Natural killer cell treated with Interleukin-12 subunit alpha and Interleukin-12 subunit beta and Interleukin-15 and Interleukin-18, amount 100 ng/mL, for 72 hours (primary cell): ENCODE measurements at regions not wholly inside any gene's neighbourhood (a gene's known extent, or its start where the extent isn't known, plus 50 kb on each side); places are given as distances from the start of the nearest gene placed in this dataset.
"Not testable (repeated sequence)": the region's sequence is repeated elsewhere in the genome, so short reads cannot be mapped to it uniquely, and the experiment has no call there.

Experiments
- ATAC-seq, 2 donors: fragments of 150-1000 bp; cut with Tn5 transposase in 1 of 2; sonication (Bioruptor Pico), chemical (Tn5 transposase) in 1 of 2; 2 replicates each; pipeline ENCODE4 v1.10.0; 2021
- DNase-seq: peaks from one replicate; pipeline ENCODE4 v3.0.0; 2022; ENCODE audit warnings: low spot score
- H3K27ac Mint-ChIP-seq, 2 donors: 1 replicate in 1 of 2; 2 replicates in 1 of 2; pipeline ENCODE4 v1.8.0; 2022; ENCODE audit warnings: mixed read lengths in 2 of 2, mild to moderate bottlenecking in 1 of 2, moderate library complexity in 1 of 2
- H3K27me3 Mint-ChIP-seq, 2 donors: 1 replicate in 1 of 2; 2 replicates in 1 of 2; pipeline ENCODE4 v1.8.0; 2022; ENCODE audit warnings: mixed read lengths in 2 of 2
- H3K36me3 Mint-ChIP-seq: one replicate; pipeline ENCODE4 v1.8.0; 2022; ENCODE audit warnings: mixed read lengths
- H3K4me1 Mint-ChIP-seq, 2 donors: 1 replicate in 1 of 2; 2 replicates in 1 of 2; pipeline ENCODE4 v1.8.0; 2022; ENCODE audit warnings: low read depth in 2 of 2, mixed read lengths in 2 of 2, mild to moderate bottlenecking in 1 of 2
- H3K4me3 Mint-ChIP-seq: one replicate; pipeline ENCODE4 v1.8.0; 2022; ENCODE audit warnings: mixed read lengths
- H3K9me3 Mint-ChIP-seq: 2 replicates; pipeline ENCODE4 v1.8.0; 2022; ENCODE audit warnings: mixed read lengths

DNA sequence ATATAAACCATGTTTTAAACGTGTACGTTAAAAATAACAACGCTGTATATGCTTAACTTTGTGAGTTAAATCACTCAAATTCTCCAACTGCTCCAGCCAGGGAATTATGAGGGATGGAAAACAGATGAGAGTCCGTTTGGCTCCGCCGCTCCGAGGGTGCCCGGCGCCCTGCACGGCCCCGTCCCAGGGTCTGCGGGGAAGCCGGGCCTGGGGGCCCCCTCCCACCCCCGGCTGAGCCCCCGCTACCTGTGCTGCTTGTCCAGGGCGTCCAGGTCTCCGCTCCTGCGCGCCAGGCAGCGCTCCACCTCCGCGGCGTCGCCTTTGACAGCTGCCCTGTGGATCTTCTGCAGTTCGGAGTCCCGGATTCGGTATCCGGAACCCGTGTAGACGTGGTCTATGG is 415.5 kb downstream of the FOXD4L4 start:
- H3K4me3 Mint-ChIP-seq, H3K27ac Mint-ChIP-seq, DNase-seq, ATAC-seq, H3K36me3 Mint-ChIP-seq, H3K27me3 Mint-ChIP-seq, H3K4me1 Mint-ChIP-seq, H3K9me3 Mint-ChIP-seq: not testable (repeated sequence)

DNA sequence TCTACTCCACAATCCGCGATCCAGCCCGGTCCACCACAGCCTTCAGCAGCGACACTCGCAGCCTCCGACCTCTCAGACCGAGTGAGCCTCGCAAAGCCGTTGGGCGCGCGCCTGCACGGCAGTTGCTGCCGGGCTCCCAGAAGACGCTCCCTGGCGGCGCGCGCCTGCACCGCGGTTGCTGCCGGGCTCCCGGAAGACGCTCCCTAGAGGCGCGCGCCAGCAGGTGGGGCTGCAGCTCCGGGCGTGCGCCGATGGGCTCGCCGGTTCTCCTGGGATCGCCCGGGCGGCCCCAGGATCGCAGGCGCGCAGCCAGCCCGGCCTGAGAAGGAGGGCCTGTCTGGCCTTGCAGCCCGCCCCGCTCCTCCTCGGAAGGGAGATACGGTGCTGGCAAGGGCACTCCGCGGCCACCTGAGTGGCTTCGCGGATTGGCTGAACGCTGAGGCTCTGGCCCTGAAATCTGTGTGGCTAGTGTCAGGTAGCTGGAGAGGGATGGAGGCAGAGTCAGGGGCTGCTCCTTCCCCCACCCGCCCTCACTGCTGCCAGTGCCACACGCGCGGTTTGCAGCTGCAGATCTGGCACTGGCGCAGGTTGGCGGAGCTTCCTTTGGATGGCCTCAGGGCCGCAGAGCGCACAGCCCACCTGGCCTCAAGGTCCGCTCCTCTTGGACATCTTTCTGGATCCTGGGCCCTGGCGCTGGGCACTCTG is 416.2 kb downstream of the FOXD4L4 start:
- H3K36me3 Mint-ChIP-seq, H3K27me3 Mint-ChIP-seq, H3K9me3 Mint-ChIP-seq, H3K4me1 Mint-ChIP-seq, DNase-seq, H3K27ac Mint-ChIP-seq, H3K4me3 Mint-ChIP-seq: not testable (repeated sequence)
- peak; percentile 68 to 79 for ATAC-seq

DNA sequence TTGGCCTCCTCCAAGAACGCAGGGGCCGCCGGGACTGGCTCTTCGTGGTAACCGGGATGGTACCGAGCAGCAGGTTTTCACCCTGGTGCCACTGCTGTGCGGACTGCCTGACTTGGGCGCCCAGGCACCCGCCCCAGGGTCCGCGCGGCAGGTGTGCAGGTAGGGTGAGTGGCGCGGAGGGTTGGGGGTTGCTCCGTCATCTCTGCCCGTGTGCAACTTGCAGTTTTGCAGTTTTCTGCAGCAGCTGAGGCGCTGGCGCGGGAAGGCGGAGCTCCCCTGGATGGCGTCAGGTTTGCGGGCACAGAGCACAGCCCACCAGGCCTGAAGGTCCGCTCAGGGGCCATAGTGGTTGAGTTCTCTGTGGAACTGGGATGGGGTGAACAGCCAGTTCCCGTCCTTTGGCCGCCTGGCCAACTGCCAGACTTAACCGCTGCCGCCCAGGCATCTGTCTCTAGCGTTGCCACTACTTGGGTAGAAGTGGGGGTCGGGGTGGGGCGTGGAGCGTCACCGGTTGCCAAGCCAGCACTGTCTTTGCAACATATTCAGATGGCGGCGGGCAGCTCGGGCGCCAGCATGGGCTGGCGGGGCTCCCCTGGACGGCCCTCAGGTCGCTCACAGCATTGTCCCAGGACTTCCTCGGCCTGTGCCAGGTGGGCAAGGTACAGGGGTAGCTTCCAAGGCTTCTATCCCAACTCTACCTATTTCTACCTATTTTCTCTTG is 417.2 kb downstream of the FOXD4L4 start:
- H3K4me3 Mint-ChIP-seq, H3K36me3 Mint-ChIP-seq, H3K9me3 Mint-ChIP-seq, H3K27me3 Mint-ChIP-seq, DNase-seq, H3K4me1 Mint-ChIP-seq, ATAC-seq, H3K27ac Mint-ChIP-seq: not testable (repeated sequence)

DNA sequence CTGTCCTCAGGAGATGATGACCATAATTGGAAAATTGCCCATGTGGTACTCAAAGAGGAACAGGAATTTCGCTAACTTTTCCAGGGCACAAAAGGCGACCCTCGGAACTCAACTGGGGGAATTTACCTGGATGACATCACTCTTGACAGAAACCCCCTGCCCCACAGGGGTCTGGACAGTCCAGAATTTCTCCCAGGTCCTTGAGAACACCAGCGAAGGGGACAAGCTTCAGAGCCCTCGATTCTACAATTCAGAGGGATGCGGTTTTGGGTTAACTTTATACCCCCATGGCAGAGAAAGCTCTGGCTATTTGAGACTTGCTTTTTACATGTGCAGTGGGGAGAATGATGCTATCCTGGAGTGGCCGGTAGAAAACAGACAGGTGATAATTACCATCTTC is 445.4 kb downstream of the FOXD4L4 start:
- not testable (repeated sequence) for H3K27ac Mint-ChIP-seq, H3K9me3 Mint-ChIP-seq, DNase-seq, H3K4me1 Mint-ChIP-seq, ATAC-seq, H3K4me3 Mint-ChIP-seq, H3K36me3 Mint-ChIP-seq, H3K27me3 Mint-ChIP-seq

DNA sequence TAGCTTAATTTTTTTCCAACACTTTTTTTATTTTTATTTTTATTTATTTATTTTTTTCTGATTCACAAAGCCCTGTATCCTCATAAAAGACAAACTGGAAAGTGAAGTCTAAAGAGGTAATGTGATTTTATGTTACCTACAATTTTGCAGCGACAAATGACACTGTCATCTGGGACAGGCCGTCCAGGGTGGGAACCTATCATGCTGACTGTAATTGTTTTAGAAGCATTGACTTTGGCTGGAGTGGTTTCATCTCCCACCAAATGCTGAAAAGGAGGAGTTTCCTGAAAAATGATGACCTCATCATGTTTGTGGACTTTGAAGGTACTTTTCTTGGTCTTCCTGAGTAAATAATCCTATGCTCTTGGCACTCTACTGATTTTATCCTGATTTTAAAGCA is 446.7 kb downstream of the FOXD4L4 start:
- H3K27me3 Mint-ChIP-seq, H3K9me3 Mint-ChIP-seq, H3K4me3 Mint-ChIP-seq, ATAC-seq, H3K27ac Mint-ChIP-seq, H3K36me3 Mint-ChIP-seq, H3K4me1 Mint-ChIP-seq, DNase-seq: not testable (repeated sequence)

DNA sequence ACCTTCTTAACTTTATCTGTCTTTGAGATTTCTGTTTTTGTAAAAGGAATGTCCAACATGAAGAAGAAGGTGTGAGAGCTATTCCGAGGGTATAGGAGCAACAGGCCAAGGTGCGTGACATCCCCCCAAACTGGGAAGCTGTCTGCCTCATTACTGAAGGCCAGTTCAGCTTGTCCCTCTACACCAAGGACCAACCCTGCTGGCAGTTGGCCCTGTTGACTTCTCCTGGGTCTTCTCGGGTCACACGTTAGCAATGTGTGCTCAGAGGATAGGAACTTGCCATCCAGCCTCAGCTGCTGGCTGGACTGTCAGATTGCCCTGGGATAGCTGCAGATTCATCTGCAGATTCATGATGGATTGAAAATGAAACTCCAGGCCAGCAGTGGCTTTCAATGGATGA is 460.3 kb downstream of the FOXD4L4 start:
- not testable (repeated sequence) for ATAC-seq, H3K4me1 Mint-ChIP-seq, H3K9me3 Mint-ChIP-seq, H3K27ac Mint-ChIP-seq, H3K36me3 Mint-ChIP-seq, H3K4me3 Mint-ChIP-seq, DNase-seq, H3K27me3 Mint-ChIP-seq

DNA sequence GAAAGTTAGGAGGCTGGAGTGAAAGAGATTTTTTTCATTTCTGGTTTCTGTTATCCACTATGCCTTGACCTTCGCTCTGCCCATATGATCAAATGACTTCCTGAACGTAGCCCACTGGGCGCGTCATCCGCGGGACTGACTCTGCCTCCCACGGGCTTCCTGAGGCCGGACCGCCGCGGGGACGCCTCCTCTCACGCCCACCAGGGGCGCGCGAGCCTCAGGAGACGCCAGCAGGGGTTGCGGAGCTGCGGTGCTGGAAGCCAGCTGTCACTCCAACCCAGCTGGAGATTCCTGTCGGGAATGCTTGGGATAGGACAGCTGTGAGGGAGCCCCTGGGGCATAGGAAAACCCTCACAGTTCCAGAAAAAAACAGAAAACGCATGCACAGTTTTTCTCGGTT is 461.5 kb downstream of the FOXD4L4 start:
- ATAC-seq = peak; percentile 13 to 28
- not testable (repeated sequence) for H3K4me3 Mint-ChIP-seq, H3K27me3 Mint-ChIP-seq, DNase-seq, H3K27ac Mint-ChIP-seq, H3K9me3 Mint-ChIP-seq, H3K4me1 Mint-ChIP-seq, H3K36me3 Mint-ChIP-seq

DNA sequence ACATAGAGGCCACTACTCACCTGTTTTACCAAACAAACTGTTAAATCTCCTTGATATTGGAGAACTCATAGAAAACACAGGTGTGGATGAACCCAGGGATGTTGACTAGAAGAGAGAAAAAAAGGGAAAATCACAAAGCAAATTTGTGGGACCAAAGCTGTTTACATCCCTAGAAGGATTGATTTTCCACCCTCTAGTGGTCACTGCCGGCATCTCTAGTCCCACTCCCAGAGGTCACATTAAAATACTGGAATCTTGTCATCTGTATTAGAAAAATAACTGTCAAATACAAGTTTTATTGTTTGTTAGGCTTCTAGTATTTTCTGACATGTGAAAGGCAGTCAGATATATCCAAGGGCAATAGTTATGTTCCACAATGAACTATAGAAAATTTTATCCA is 469.7 kb downstream of the FOXD4L4 start:
- H3K27ac Mint-ChIP-seq, H3K36me3 Mint-ChIP-seq, H3K4me3 Mint-ChIP-seq, H3K27me3 Mint-ChIP-seq, DNase-seq, H3K9me3 Mint-ChIP-seq, H3K4me1 Mint-ChIP-seq, ATAC-seq: not testable (repeated sequence)

DNA sequence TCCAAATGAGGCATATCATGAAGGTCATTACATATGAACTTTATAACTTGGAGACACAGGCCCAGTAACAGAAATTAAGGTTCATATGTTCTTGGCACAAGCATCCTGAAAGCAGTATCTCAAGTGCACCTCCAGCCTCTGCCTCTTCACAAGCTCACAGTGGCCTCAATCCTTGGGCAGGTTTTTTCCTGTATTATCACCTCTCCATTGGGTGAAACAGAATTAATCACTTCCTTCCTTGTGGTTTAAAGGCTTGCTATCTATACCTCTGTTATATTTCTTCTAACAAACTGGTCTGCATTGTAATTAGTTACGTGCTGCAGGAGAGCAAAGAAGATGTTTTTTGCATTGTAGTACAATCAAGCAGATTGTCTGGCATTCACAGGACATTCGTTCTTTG is 471.0 kb downstream of the FOXD4L4 start:
- not testable (repeated sequence) for H3K4me3 Mint-ChIP-seq, H3K4me1 Mint-ChIP-seq, H3K36me3 Mint-ChIP-seq, H3K27me3 Mint-ChIP-seq, DNase-seq, H3K27ac Mint-ChIP-seq, H3K9me3 Mint-ChIP-seq, ATAC-seq

DNA sequence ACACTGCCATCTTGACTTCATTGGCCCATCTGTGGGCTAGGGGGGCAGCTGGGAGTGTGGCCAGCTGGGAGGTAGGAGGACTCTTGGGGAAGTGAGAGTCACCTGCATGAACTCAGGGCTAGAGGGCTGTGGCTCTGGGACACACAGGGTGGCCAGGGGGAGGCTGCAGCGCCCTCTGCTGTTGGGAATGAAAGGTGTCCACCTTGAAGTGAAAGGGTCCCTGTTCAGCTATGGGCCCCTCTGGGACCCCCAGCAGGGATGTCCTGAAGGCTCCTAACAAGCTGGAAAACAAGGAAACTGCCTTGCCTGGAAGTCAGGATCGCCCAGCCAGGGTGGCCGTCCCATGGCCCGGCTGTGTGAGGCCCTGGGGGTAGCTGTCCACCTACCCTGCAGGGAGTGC is 507.8 kb downstream of the FOXD4L4 start:
- not testable (repeated sequence) for H3K4me1 Mint-ChIP-seq, H3K27ac Mint-ChIP-seq, ATAC-seq, H3K4me3 Mint-ChIP-seq, H3K9me3 Mint-ChIP-seq, H3K27me3 Mint-ChIP-seq, H3K36me3 Mint-ChIP-seq, DNase-seq

DNA sequence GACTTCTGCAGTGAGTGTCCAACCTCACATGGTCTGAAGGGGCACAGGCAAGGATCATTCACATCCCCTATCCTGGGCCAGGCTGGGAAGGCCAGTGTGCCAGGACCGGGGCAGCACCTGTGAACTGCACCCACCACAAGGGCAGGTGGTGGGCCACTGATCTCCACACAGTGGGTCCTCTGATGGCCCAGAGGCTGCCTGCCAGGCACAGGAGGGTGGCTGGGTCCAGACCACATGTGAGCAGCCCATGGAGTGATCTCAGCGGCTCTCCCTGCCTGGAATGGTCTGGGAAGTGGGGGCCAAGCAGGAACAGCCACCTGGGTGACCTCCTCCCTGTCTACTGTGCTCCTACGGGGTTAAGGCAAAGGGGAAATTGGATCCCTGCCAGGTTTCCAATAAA is 508.5 kb downstream of the FOXD4L4 start:
- not testable (repeated sequence) for H3K4me3 Mint-ChIP-seq, DNase-seq, ATAC-seq, H3K27ac Mint-ChIP-seq, H3K4me1 Mint-ChIP-seq, H3K36me3 Mint-ChIP-seq, H3K27me3 Mint-ChIP-seq, H3K9me3 Mint-ChIP-seq

DNA sequence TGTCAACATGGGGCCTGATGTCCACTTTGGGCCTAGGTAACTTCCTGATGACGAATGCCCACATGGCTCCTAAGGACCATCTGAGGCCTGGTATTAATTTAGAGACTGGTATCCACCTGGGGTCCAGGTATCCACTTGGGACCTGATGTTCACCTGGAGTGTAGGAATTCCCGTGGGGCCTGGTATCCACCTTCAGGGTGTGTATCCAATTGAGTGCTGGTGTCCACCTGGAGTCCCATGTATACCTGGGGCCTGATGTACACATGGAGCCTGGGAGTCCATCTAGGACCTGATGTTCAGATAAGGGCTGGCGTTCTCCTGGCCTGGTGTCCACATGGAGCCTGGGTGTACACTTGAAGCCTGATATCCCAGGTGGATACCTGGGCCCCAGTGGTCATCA is 520.6 kb downstream of the FOXD4L4 start:
- ATAC-seq, H3K36me3 Mint-ChIP-seq, DNase-seq, H3K4me3 Mint-ChIP-seq, H3K27ac Mint-ChIP-seq, H3K27me3 Mint-ChIP-seq, H3K4me1 Mint-ChIP-seq, H3K9me3 Mint-ChIP-seq: not testable (repeated sequence)

DNA sequence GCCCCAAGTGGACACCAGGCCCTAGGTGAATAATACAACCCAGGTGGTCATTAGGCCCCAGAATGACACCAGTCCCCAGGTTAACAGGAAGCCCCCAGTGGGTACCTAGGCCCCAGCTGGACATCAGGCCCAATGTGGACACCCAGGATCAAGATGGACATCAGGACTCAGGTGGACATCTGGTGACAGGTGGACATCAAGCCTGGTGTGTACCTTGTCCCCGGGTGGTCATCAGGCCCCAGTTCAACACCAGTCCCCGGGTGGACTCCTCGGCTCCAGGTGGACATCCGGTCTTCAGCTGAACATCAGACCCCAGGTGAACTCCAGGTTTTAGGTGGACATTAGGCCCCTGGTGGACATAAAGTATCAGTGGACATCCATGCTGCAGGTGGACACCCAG is 524.6 kb downstream of the FOXD4L4 start:
- DNase-seq, H3K9me3 Mint-ChIP-seq, ATAC-seq, H3K4me1 Mint-ChIP-seq, H3K36me3 Mint-ChIP-seq, H3K4me3 Mint-ChIP-seq, H3K27ac Mint-ChIP-seq, H3K27me3 Mint-ChIP-seq: not testable (repeated sequence)

DNA sequence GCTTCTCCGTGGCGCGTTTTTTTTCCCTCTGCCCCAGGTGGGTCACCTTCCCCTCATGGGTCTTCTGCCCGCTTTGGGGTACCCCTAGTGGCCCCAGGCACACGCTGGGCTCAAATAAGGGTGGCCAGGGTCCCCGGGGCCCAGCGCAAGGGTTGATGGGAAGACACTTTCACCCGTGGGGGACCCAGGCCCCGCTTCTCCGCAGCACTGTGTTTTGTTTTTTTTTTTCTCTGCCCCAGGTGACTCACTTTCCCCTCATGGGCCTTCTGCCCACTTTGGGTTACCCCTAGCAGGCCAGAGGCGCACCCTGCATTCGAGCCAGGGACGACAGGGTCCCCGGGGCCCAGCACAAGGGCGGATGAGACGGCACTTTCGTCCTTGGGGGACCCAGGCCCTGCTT is 526.7 kb downstream of the FOXD4L4 start:
- not testable (repeated sequence) for ATAC-seq, H3K4me3 Mint-ChIP-seq, H3K4me1 Mint-ChIP-seq, H3K27ac Mint-ChIP-seq, H3K9me3 Mint-ChIP-seq, DNase-seq, H3K27me3 Mint-ChIP-seq, H3K36me3 Mint-ChIP-seq

DNA sequence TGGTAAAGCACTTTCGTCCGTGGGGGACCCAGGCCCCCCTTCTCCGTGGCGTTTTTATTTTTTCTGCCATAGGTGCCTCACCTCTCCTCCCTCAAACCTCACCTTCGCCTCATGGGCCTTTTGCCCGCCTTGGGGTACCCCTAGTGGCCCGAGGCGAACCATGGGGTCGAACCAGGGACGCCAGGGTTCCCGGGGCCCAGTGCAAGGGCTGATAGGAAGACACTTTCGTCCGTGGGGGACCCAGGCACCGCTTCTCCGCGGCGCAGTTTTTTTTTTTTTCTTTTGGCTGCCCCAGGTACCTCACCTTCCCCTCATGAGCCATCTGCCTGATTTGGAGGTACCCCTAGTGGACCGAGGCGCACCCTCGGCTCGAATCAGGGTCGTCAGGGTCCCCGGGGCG is 527.8 kb downstream of the FOXD4L4 start:
- not testable (repeated sequence) for H3K4me1 Mint-ChIP-seq, ATAC-seq, H3K4me3 Mint-ChIP-seq, H3K27me3 Mint-ChIP-seq, DNase-seq, H3K36me3 Mint-ChIP-seq, H3K27ac Mint-ChIP-seq, H3K9me3 Mint-ChIP-seq
